K562 (cell line): ENCODE measurements at regions not wholly inside any gene's neighbourhood (a gene's known extent, or its start where the extent isn't known, plus 50 kb on each side); places are given as distances from the start of the nearest gene placed in this dataset.
A peak's percentile ranks its signal among the peaks of the same experiment; 100 is the strongest.

Source experiments
- ATF1 ChIP-seq, 2 experiments: fragments of 450-650 bp in 1 of 2; IDR thresholded peaks; 2 replicates each; pipeline ENCODE4 v1.6.1; 2016; ENCODE audit warnings: missing compliant biosample characterization in 1 of 2, missing genetic modification characterization in 1 of 2
- CBFA2T2 ChIP-seq: fragments of 450-650 bp; conservative IDR thresholded peaks from 2 replicates; pipeline ENCODE4 v1.6.1; 2017; ENCODE audit warnings: mild to moderate bottlenecking
- CXXC5 ChIP-seq: fragments of 250-450 bp; sonication (Bioruptor Pico); IDR thresholded peaks from 2 replicates; pipeline ENCODE4 v1.8.0; 2022; ENCODE audit warnings: inconsistent platforms, mild to moderate bottlenecking, moderate library complexity
- ESRRB ChIP-seq: fragments of 250-450 bp; sonication (Bioruptor Pico); IDR thresholded peaks from 2 replicates; pipeline ENCODE4 v1.5.0; 2020; ENCODE audit warnings: mild to moderate bottlenecking, moderate library complexity, borderline replicate concordance
- FOXJ3 ChIP-seq: sonication (generic); formaldehyde crosslinking; IDR thresholded peaks from 2 replicates; pipeline ENCODE4 v1.4.0; 2020; ENCODE audit warnings: mild to moderate bottlenecking, missing genetic modification reagents
- GATAD2A ChIP-seq: fragments of 450-650 bp; IDR thresholded peaks from 2 replicates; pipeline ENCODE4 v1.6.1; 2017
- HMG20A ChIP-seq: fragments of 450-650 bp; formaldehyde crosslinking; conservative IDR thresholded peaks from 2 replicates; pipeline ENCODE4 v1.4.0; 2020; ENCODE audit warnings: mild to moderate bottlenecking, mixed read lengths
- KDM1A ChIP-seq, 2 experiments: fragments of 450-650 bp; IDR thresholded peaks; 2 replicates each; pipeline ENCODE4 v1.6.1; 2016; ENCODE audit warnings: mild to moderate bottlenecking in 2 of 2
- KHSRP ChIP-seq: fragments of 450-650 bp; IDR thresholded peaks from 2 replicates; pipeline ENCODE4 v1.6.1; 2017
- LARP7 ChIP-seq: fragments of 450-650 bp; IDR thresholded peaks from 2 replicates; pipeline ENCODE4 v1.6.1; 2016
- MAFK ChIP-seq: IDR thresholded peaks from 2 replicates; pipeline ENCODE4 v1.6.1; 2011; ENCODE audit warnings: low read length, improper control_type of control experiment
- MYBL2 ChIP-seq, 2 experiments: fragments of 450-650 bp in 1 of 2; sonication (generic) in 1 of 2; formaldehyde crosslinking in 1 of 2; IDR thresholded peaks; 2 replicates each; pipeline versions ENCODE4 v1.6.1 to v1.8.1; 2017 to 2022; ENCODE audit warnings: borderline replicate concordance in 1 of 2, inconsistent platforms in 1 of 2, low read depth in 1 of 2, mild to moderate bottlenecking in 1 of 2, missing genetic modification reagents in 1 of 2, moderate library complexity in 1 of 2
- PHB2 ChIP-seq: fragments of 450-650 bp; IDR thresholded peaks from 2 replicates; pipeline ENCODE4 v1.6.1; 2017; ENCODE audit warnings: low read depth
- PHTF2 ChIP-seq: fragments of 250-450 bp; sonication (Bioruptor Pico); IDR thresholded peaks from 2 replicates; pipeline ENCODE4 v1.5.0; 2021; ENCODE audit warnings: mild to moderate bottlenecking
- PPARD ChIP-seq: fragments of 250-450 bp; sonication (Bioruptor Pico); IDR thresholded peaks from 2 replicates; pipeline ENCODE4 v1.8.0; 2022; ENCODE audit warnings: inconsistent platforms, mild to moderate bottlenecking, moderate library complexity
- RAD51 ChIP-seq: fragments of 450-650 bp; IDR thresholded peaks from 2 replicates; pipeline ENCODE4 v1.7.1; 2016; ENCODE audit warnings: low read depth, mild to moderate bottlenecking, borderline replicate concordance
- RBM39 ChIP-seq: fragments of 200-400 bp; formaldehyde crosslinking; optimal IDR thresholded peaks from 2 replicates; pipeline ENCODE3; 2018; ENCODE audit warnings: low read depth, low read length
- SMARCA5 ChIP-seq: fragments of 450-650 bp; IDR thresholded peaks from 2 replicates; pipeline ENCODE4 v1.6.1; 2016
- SPI1 ChIP-seq: IDR thresholded peaks from 2 replicates; pipeline ENCODE4 v1.6.1; 2011; ENCODE audit warnings: low read depth, low read length, control low read depth, borderline replicate concordance
- SRSF7 ChIP-seq: fragments of 200-400 bp; formaldehyde crosslinking; optimal IDR thresholded peaks from 2 replicates; pipeline ENCODE3; 2017; ENCODE audit warnings: mild to moderate bottlenecking, low read depth, low read length
- ZBTB1 ChIP-seq: sonication (generic); formaldehyde crosslinking; IDR thresholded peaks from 2 replicates; pipeline ENCODE4 v1.8.1; 2023; ENCODE audit warnings: missing genetic modification reagents, low read depth, mild to moderate bottlenecking, borderline replicate concordance
- ZBTB17 ChIP-seq: fragments of 450-650 bp; formaldehyde crosslinking; IDR thresholded peaks from 2 replicates; pipeline ENCODE4 v1.4.0; 2020; ENCODE audit warnings: mild to moderate bottlenecking
- ZBTB7A ChIP-seq: IDR thresholded peaks from 2 replicates; pipeline ENCODE4 v1.6.1; 2011; ENCODE audit warnings: low read depth, mild to moderate bottlenecking, low read length, moderate library complexity, borderline replicate concordance; ENCODE audit not compliant: control insufficient read depth
- ZEB2 ChIP-seq: fragments of 450-650 bp; IDR thresholded peaks from 2 replicates; pipeline ENCODE4 v1.6.1; 2016
- ZFP1 ChIP-seq: fragments of 450-650 bp; formaldehyde crosslinking; IDR thresholded peaks from 2 replicates; pipeline ENCODE4 v1.4.0; 2020; ENCODE audit warnings: mild to moderate bottlenecking, mixed read lengths
- ZNF146 ChIP-seq: IDR thresholded peaks from one replicate; pipeline ENCODE4 v1.6.1; 2018; ENCODE audit warnings: missing compliant biosample characterization; ENCODE audit not compliant: unreplicated experiment
- TF ChIP-seq, protein P1 (sequence below): fragments of 450-650 bp; IDR thresholded peaks from 2 replicates; pipeline ENCODE4 v1.6.1; 2014; ENCODE audit warnings: low read depth, mild to moderate bottlenecking, moderate library complexity, borderline replicate concordance
- TF ChIP-seq, protein P2 (sequence below): sonication (generic); formaldehyde crosslinking; IDR thresholded peaks from 2 replicates; pipeline ENCODE4 v1.8.1; 2023; ENCODE audit warnings: mild to moderate bottlenecking, missing genetic modification reagents
- TF ChIP-seq, protein P3 (sequence below), 2 experiments: fragments of 450-650 bp; conservative IDR thresholded peaks; 2 replicates each; pipeline ENCODE4 v1.6.1; 2017; ENCODE audit warnings: mild to moderate bottlenecking in 2 of 2, moderate library complexity in 2 of 2

DNA sequence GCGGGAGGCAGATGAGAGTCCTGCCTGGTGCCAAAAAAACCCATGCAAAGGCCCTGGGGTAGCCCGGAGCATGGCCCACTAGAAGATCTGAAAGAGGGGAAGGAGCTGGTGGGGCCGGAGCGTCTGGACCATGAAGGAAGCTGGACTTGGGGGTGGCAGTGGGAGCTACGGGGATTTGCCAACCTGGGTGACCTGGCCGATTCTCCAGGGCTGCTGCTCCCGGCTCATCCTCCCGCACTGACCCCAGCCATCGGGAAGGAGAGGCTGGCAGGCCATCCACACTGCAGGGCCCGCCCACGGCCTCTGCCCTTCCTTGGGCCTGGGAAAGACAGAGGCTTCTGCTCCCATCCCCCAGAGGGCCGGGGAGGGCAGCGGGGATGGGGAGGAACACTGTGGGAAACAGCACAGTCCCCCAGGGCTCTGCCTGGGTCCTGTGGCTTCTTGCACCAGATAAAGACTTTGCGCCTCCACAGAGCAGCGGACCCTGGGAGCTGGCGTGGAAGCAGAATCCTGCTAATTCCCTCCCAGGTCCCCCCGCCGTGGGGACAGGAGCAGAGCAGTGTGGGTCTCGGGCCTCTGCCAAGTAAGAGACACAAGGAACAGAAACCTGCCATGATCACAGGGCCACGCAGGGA, 87.1 kb upstream of the LINC01488 start (continued):
- TF ChIP-seq, protein P1, sequence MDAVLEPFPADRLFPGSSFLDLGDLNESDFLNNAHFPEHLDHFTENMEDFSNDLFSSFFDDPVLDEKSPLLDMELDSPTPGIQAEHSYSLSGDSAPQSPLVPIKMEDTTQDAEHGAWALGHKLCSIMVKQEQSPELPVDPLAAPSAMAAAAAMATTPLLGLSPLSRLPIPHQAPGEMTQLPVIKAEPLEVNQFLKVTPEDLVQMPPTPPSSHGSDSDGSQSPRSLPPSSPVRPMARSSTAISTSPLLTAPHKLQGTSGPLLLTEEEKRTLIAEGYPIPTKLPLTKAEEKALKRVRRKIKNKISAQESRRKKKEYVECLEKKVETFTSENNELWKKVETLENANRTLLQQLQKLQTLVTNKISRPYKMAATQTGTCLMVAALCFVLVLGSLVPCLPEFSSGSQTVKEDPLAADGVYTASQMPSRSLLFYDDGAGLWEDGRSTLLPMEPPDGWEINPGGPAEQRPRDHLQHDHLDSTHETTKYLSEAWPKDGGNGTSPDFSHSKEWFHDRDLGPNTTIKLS: no peak
- TF ChIP-seq ZFP1 (CRISPR knock-in tag): no peak
- no peak for TF ChIP-seq GATAD2A
- no peak for TF ChIP-seq ATF1 (CRISPR knock-in tag; IDR thresholded peaks at IDR 0.05)
- TF ChIP-seq ATF1 (tag; IDR thresholded peaks at IDR 0.05): no peak
- peak; percentile 61 for TF ChIP-seq RBM39
- TF ChIP-seq, protein P2, sequence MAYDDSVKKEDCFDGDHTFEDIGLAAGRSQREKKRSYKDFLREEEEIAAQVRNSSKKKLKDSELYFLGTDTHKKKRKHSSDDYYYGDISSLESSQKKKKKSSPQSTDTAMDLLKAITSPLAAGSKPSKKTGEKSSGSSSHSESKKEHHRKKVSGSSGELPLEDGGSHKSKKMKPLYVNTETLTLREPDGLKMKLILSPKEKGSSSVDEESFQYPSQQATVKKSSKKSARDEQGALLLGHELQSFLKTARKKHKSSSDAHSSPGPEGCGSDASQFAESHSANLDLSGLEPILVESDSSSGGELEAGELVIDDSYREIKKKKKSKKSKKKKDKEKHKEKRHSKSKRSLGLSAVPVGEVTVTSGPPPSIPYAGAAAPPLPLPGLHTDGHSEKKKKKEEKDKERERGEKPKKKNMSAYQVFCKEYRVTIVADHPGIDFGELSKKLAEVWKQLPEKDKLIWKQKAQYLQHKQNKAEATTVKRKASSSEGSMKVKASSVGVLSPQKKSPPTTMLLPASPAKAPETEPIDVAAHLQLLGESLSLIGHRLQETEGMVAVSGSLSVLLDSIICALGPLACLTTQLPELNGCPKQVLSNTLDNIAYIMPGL (CRISPR knock-in tag): no peak
- TF ChIP-seq ESRRB: no peak
- TF ChIP-seq ZBTB7A: no peak
- TF ChIP-seq RAD51: no peak
- no peak for TF ChIP-seq SPI1
- TF ChIP-seq KHSRP: no peak
- no peak for TF ChIP-seq ZBTB17 (CRISPR knock-in tag)
- TF ChIP-seq KDM1A (IDR thresholded peaks at IDR 0.05): peak; percentile 62 to 71
- TF ChIP-seq PHB2: no peak
- TF ChIP-seq LARP7: no peak
- TF ChIP-seq CXXC5: no peak
- TF ChIP-seq, protein P3, sequence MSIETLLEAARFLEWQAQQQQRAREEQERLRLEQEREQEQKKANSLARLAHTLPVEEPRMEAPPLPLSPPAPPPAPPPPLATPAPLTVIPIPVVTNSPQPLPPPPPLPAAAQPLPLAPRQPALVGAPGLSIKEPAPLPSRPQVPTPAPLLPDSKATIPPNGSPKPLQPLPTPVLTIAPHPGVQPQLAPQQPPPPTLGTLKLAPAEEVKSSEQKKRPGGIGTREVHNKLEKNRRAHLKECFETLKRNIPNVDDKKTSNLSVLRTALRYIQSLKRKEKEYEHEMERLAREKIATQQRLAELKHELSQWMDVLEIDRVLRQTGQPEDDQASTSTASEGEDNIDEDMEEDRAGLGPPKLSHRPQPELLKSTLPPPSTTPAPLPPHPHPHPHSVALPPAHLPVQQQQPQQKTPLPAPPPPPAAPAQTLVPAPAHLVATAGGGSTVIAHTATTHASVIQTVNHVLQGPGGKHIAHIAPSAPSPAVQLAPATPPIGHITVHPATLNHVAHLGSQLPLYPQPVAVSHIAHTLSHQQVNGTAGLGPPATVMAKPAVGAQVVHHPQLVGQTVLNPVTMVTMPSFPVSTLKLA (conservative IDR thresholded peaks at IDR 0.05): no peak
- TF ChIP-seq SRSF7: no peak
- TF ChIP-seq CBFA2T2: no peak
- no peak for TF ChIP-seq ZNF146 (CRISPR knock-in tag)
- no peak for TF ChIP-seq PHTF2 (CRISPR knock-in tag)
- TF ChIP-seq ZBTB1: no peak
- TF ChIP-seq MAFK: no peak
- no peak for TF ChIP-seq HMG20A (CRISPR knock-in tag)
- TF ChIP-seq MYBL2 (IDR thresholded peaks at IDR 0.05; ENCODE audit: low read depth): no peak
- no peak for TF ChIP-seq MYBL2 (CRISPR knock-in tag; IDR thresholded peaks at IDR 0.05; ENCODE audit: borderline replicate concordance)
- peak; percentile 75 for TF ChIP-seq SMARCA5
- no peak for TF ChIP-seq PPARD (CRISPR knock-in tag)
- no peak for TF ChIP-seq FOXJ3 (CRISPR knock-in tag)
- no peak for TF ChIP-seq ZEB2
